ENCODE measurements at regions not wholly inside any gene's neighbourhood (a gene's known extent, or its start where the extent isn't known, plus 50 kb on each side); places are given as distances from the start of the nearest gene placed in this dataset.

GRCh38 chr2:22697054-22697788, 687.8 kb upstream of the KLHL29 start:
- DNase-seq: no peak

DNA sequence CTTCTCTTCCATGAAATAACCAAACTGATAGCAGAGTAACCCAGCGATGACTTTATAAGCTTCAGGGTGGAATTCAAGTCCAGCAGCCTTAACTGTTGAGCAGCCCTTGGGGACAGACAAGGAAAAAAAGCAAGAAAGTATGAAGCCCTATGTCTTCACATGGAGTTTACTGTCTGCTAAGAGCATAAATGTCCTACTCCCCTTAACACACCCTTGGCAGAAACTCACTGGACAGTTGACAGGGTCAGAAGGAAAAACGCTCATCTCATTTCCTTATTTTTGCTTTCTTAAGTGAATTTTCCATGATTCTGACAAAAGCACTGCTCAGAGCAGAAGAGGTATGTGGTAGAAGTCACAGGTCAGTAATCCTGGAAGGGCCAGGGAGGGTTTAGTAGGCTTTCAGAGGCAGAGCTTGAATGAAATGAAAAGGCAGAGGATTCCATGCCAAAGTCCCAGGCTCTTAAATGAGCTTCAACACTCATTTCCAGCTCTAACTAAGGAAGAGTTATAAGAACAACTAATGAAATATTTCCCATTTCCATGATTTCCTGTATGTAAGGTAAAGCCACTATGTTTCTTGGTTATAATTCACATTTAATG, 683.3 kb upstream of the KLHL29 start:
- DNase-seq: no peak

DNA sequence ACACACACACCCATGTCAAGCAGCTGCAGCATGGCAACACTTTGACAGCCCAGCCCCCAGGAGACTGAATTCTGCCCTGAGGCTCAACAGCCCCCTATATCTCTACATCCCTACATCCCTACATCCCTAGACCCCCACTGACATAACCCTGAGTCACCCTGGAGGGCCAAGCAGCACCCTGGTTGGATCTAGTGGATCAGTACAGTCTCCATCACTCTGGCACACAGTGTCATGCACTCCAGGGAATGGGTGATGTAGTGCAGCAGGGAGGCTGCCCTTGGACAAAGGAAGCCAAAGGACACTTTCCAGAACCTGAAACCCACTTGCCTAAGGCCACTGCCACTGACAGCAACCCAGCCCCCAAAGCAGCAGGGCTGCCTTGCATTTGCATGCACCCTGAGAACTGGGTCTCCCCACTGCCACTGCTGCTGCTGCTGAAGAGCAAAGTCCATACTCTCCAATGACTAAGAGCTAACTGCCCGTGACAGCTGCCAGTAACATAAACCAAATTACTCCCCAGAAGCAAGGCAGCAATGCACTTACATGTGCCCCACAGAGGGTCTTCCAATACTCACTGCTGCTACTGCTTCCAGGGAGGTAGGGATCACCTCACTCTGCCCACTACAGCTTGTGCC, 681.6 kb upstream of the KLHL29 start:
- no peak for DNase-seq

DNA sequence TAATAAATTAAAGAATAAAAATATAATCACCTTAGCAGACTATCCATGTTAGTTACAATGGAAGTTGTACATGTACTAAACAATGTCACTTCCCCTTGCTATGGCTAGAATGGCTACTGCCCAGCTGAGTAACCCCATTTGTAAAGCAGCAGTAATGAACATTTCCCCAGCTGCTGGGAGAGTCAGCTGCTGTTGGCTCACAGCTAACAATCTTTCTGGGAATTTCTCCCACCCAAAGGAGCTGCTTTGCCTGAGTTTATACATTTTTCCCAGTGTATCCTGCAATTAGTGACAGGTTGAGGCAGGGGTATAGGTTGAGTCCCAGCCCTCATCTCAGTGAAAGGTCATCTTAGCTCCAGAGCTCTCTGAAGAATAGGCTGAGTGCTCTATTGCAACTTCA, 665.6 kb upstream of the KLHL29 start:
- DNase-seq: no peak

GRCh38 chr2:22729466-22729865, 655.5 kb upstream of the KLHL29 start:
- no peak for DNase-seq

DNA sequence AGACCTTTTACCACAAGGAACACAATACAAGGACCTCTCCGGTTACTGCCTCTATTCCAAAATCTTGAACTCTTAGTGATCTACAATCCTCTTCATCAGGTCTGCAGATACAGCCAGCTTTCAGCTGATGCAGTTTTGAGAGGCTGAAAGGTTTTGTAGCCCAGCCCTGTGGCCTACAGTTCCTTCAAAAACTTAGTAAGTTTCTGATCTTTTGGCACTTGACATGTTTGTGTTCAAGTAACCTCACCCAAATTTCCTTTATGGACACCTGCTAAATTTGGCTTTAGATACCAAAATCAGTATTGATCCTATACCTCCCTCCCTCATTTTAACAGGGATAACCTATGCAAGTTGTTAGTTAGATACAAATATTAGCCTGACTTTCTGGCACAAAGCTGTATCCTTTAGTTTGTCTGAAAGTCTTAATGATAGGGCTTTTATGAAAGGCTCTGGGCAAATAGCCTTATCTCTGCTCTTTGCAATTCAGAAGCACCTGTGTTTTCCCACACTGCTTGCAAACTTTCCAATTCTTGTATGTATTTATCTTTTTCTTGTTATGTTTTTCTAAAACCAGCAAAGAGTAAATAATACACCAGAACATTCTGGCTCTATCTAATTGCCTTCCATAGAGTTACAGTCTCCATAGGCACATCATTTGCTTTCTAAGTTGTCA, 650.5 kb upstream of the KLHL29 start:
- DNase-seq: no peak

DNA sequence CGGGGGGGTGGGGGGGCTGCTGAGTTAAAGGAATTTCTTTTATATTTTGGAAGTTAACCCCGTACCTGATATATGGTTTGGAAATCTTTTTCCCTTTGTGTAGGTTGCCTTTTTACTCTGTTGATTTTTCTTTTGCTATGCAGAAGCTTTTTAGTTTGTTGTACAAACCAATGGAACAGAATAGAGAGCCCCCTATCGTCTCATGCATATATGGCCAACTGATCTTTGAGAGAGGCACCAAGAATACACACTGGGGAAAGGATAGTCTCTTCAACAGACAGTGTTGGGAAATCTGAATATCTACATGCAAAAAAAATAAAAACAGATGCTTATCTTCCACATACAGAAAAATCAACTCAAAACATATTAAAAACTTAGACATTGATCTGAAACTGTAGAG, 647.8 kb upstream of the KLHL29 start:
- no peak for DNase-seq

- no peak for DNase-seq
Observed at GRCh38 chr2:22741216-22741615, 643.8 kb upstream of the KLHL29 start.

GRCh38 chr2:22748909-22749308, 636.1 kb upstream of the KLHL29 start:
- no peak for DNase-seq

DNA sequence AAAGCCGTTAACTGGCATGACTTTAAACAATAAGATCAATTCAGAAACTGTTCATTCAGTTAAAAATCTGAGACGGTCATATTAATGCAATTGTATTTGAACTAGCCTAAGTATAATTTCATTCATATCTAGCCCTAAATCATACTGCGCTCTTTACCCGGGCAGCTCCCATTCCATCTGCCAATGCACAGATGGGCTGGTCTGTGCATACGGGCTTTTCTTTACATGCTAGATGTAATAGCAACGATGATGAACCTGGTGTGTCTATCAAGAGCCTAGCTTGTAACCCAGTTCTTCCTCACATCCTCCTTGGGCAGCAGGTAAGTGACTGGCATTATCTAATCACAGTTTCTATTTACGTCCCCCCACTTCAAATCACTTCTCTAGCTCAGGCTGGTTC, 631.5 kb upstream of the KLHL29 start:
- no peak for DNase-seq

- DNase-seq: no peak
Observed at GRCh38 chr2:22756276-22757043, 628.5 kb upstream of the KLHL29 start.

GRCh38 chr2:22769497-22769896, 615.5 kb upstream of the KLHL29 start:
- DNase-seq: no peak

GRCh38 chr2:22784566-22784965, 600.4 kb upstream of the KLHL29 start:
- no peak for DNase-seq

GRCh38 chr2:22786817-22787216, 598.2 kb upstream of the KLHL29 start:
- no peak for DNase-seq

DNA sequence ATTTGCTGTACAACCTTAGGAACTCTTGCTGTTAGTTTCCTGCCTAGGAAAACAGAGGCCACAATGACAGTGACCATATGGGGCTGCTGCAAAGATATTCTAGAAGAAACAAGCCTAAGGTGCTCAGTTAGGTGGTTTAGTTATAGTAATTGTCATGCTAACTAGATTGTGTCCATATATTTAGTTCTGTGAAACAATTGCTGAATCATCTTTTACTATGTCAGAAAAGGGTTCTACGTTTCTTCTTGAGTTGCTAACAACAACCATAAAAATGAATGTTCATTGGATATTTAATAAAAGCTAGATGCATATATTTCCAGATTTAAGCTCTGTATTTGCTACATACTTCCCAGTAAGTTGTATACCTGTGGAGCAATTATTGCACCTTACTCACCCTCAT, 597.2 kb upstream of the KLHL29 start:
- no peak for DNase-seq

- DNase-seq: no peak
Observed at GRCh38 chr2:22788749-22789327, 596.1 kb upstream of the KLHL29 start.

- DNase-seq: no peak
Observed at GRCh38 chr2:22795287-22795866, 589.6 kb upstream of the KLHL29 start.

GRCh38 chr2:22798386-22798785, 586.6 kb upstream of the KLHL29 start:
- no peak for DNase-seq

DNA sequence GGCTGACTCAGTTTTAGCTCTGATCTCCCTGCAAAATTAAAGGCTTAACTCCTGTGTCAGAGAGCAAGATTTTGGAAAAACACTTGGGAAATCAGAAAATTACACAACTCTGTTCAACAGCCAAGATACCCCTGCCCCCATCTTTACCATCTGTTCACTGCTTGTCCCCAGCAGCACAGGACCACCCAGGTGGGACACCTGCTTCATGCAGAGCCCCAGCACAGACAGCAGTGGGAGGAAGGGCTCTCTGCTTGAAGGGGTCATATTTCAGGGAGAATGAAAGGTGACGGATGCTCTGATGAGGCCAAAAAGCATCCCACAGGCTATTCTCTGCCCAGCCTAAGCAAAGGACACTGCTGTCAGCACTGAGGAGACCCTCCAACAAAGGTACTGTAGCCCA, 584.6 kb upstream of the KLHL29 start:
- no peak for DNase-seq

- no peak for DNase-seq
Observed at GRCh38 chr2:22801071-22801470, 583.9 kb upstream of the KLHL29 start.

GRCh38 chr2:22801970-22802369, 583.0 kb upstream of the KLHL29 start:
- no peak for DNase-seq

- DNase-seq: no peak
Observed at GRCh38 chr2:22807872-22808271, 577.1 kb upstream of the KLHL29 start.

All from DMS79 treated with DMSO at 0.1 percent for 48 hours (cell line).